GM23338 (cell line): ENCODE measurements at regions not wholly inside any gene's neighbourhood (a gene's known extent, or its start where the extent isn't known, plus 50 kb on each side); places are given as distances from the start of the nearest gene placed in this dataset.
A peak's percentile ranks its signal among the peaks of the same experiment; 100 is the strongest.

Experiments used
- ATAC-seq: fragments of 200-7000 bp; cut with Tn5 transposase; 3 replicates; pipeline ENCODE4 v1.9.1; 2020
- DNase-seq: peaks from one replicate; pipeline ENCODE4 v3.0.0-alpha.2; 2015; ENCODE audit warnings: low spot score
- H2AFZ ChIP-seq: fragments of 200-600 bp; sonication (generic); 2 replicates; pipeline ENCODE4 v1.8.0; 2016; ENCODE audit warnings: antibody characterized with exemption, mild to moderate bottlenecking, moderate library complexity
- H3F3A ChIP-seq: fragments of 200-600 bp; sonication (generic); replicated peaks from 2 replicates; pipeline ENCODE4 v1.8.0; 2017; ENCODE audit warnings: antibody characterized with exemption, mixed run types, low read depth
- H3K27ac ChIP-seq: fragments of 200-600 bp; sonication (generic); 2 replicates; pipeline ENCODE4 v1.6.1; 2016; ENCODE audit warnings: low read depth
- H3K27me3 ChIP-seq: fragments of 200-600 bp; sonication (generic); 2 replicates; pipeline ENCODE4 v1.8.0; 2016; ENCODE audit warnings: mild to moderate bottlenecking, mixed run types, moderate library complexity; ENCODE audit not compliant: insufficient read depth
- H3K36me3 ChIP-seq: fragments of 200-600 bp; sonication (generic); 2 replicates; pipeline ENCODE4 v1.8.0; 2016; ENCODE audit warnings: mild to moderate bottlenecking; ENCODE audit not compliant: insufficient read depth
- H3K4me1 ChIP-seq: fragments of 200-600 bp; sonication (generic); 2 replicates; pipeline ENCODE4 v1.8.0; 2016; ENCODE audit warnings: mild to moderate bottlenecking, moderate library complexity; ENCODE audit not compliant: insufficient read depth
- H3K4me2 ChIP-seq: fragments of 200-600 bp; sonication (generic); 2 replicates; pipeline ENCODE4 v1.7.1; 2017; ENCODE audit warnings: mixed run types
- H3K4me3 ChIP-seq: fragments of 200-600 bp; sonication (generic); 2 replicates; pipeline ENCODE4 v1.6.1; 2016; ENCODE audit warnings: mixed run types
- H3K79me2 ChIP-seq: fragments of 200-600 bp; sonication (generic); replicated peaks from 2 replicates; pipeline ENCODE4 v1.8.0; 2017; ENCODE audit warnings: mild to moderate bottlenecking; ENCODE audit not compliant: insufficient read depth
- H3K9me2 ChIP-seq: fragments of 200-600 bp; sonication (generic); 2 replicates; pipeline ENCODE4 v1.8.0; 2017; ENCODE audit not compliant: insufficient read depth
- H4K20me1 ChIP-seq: fragments of 200-600 bp; sonication (generic); replicated peaks from 2 replicates; pipeline ENCODE4 v1.8.0; 2017; ENCODE audit warnings: mild to moderate bottlenecking; ENCODE audit not compliant: insufficient read depth
- H3K27ac Mint-ChIP-seq: 2 replicates; pipeline ENCODE4 v1.8.0; 2020; ENCODE audit warnings: inconsistent platforms, mild to moderate bottlenecking, moderate library complexity, mixed read lengths
- H3K27me3 Mint-ChIP-seq: 3 replicates; pipeline ENCODE4 v1.8.0; 2022; ENCODE audit warnings: low read depth, mild to moderate bottlenecking, moderate library complexity, mixed read lengths, inconsistent platforms; ENCODE audit not compliant: insufficient read depth, poor library complexity
- H3K36me3 Mint-ChIP-seq: 3 replicates; pipeline ENCODE4 v1.8.0; 2021; ENCODE audit warnings: low read depth, mild to moderate bottlenecking, inconsistent platforms, moderate library complexity, mixed read lengths
- H3K4me1 Mint-ChIP-seq: 3 replicates; pipeline ENCODE4 v1.8.0; 2020; ENCODE audit warnings: mild to moderate bottlenecking, inconsistent platforms, mixed read lengths
- H3K4me3 Mint-ChIP-seq: 3 replicates; pipeline ENCODE4 v1.8.0; 2021; ENCODE audit warnings: moderate library complexity, mild to moderate bottlenecking, inconsistent platforms, mixed read lengths
- H3K9me3 Mint-ChIP-seq: 3 replicates; pipeline ENCODE4 v1.8.0; 2020; ENCODE audit warnings: moderate library complexity, mild to moderate bottlenecking, inconsistent platforms, mixed read lengths
- CTCF ChIP-seq, 2 experiments: fragments of 200-600 bp in 1 of 2; sonication (generic) in 1 of 2; conservative IDR thresholded peaks; 2 replicates each; pipeline versions ENCODE4 v1.5.1 to v1.6.1; 2016 to 2017; ENCODE audit warnings: antibody characterized with exemption in 2 of 2, low read depth in 2 of 2, mild to moderate bottlenecking in 2 of 2, moderate library complexity in 1 of 2
- ETS1 ChIP-seq: IDR thresholded peaks from 2 replicates; pipeline ENCODE4 v1.6.1; 2016; ENCODE audit warnings: antibody characterized with exemption
- EZH2phosphoT487 ChIP-seq: fragments of 200-600 bp; sonication (generic); IDR thresholded peaks from one replicate; pipeline ENCODE4 v1.8.1; 2018; ENCODE audit warnings: antibody characterized with exemption; ENCODE audit not compliant: unreplicated experiment
- JUNB ChIP-seq: IDR thresholded peaks from one replicate; pipeline ENCODE4 v1.6.1; 2016; ENCODE audit warnings: antibody characterized with exemption; ENCODE audit not compliant: unreplicated experiment
- POLR2AphosphoS5 ChIP-seq: IDR thresholded peaks from 2 replicates; pipeline ENCODE4 v1.6.1; 2016; ENCODE audit warnings: antibody characterized with exemption, low read depth
- ZNF114 ChIP-seq: fragments of 250-450 bp; sonication (Bioruptor Pico); IDR thresholded peaks from 2 replicates; pipeline ENCODE4 v1.5.0; 2020; ENCODE audit warnings: mild to moderate bottlenecking, moderate library complexity
- TF ChIP-seq, protein P1 (sequence below): fragments of 250-450 bp; sonication (Bioruptor Pico); IDR thresholded peaks from 2 replicates; pipeline ENCODE4 v1.5.0; 2020; ENCODE audit warnings: mild to moderate bottlenecking, moderate library complexity

- TF ChIP-seq, protein P1, sequence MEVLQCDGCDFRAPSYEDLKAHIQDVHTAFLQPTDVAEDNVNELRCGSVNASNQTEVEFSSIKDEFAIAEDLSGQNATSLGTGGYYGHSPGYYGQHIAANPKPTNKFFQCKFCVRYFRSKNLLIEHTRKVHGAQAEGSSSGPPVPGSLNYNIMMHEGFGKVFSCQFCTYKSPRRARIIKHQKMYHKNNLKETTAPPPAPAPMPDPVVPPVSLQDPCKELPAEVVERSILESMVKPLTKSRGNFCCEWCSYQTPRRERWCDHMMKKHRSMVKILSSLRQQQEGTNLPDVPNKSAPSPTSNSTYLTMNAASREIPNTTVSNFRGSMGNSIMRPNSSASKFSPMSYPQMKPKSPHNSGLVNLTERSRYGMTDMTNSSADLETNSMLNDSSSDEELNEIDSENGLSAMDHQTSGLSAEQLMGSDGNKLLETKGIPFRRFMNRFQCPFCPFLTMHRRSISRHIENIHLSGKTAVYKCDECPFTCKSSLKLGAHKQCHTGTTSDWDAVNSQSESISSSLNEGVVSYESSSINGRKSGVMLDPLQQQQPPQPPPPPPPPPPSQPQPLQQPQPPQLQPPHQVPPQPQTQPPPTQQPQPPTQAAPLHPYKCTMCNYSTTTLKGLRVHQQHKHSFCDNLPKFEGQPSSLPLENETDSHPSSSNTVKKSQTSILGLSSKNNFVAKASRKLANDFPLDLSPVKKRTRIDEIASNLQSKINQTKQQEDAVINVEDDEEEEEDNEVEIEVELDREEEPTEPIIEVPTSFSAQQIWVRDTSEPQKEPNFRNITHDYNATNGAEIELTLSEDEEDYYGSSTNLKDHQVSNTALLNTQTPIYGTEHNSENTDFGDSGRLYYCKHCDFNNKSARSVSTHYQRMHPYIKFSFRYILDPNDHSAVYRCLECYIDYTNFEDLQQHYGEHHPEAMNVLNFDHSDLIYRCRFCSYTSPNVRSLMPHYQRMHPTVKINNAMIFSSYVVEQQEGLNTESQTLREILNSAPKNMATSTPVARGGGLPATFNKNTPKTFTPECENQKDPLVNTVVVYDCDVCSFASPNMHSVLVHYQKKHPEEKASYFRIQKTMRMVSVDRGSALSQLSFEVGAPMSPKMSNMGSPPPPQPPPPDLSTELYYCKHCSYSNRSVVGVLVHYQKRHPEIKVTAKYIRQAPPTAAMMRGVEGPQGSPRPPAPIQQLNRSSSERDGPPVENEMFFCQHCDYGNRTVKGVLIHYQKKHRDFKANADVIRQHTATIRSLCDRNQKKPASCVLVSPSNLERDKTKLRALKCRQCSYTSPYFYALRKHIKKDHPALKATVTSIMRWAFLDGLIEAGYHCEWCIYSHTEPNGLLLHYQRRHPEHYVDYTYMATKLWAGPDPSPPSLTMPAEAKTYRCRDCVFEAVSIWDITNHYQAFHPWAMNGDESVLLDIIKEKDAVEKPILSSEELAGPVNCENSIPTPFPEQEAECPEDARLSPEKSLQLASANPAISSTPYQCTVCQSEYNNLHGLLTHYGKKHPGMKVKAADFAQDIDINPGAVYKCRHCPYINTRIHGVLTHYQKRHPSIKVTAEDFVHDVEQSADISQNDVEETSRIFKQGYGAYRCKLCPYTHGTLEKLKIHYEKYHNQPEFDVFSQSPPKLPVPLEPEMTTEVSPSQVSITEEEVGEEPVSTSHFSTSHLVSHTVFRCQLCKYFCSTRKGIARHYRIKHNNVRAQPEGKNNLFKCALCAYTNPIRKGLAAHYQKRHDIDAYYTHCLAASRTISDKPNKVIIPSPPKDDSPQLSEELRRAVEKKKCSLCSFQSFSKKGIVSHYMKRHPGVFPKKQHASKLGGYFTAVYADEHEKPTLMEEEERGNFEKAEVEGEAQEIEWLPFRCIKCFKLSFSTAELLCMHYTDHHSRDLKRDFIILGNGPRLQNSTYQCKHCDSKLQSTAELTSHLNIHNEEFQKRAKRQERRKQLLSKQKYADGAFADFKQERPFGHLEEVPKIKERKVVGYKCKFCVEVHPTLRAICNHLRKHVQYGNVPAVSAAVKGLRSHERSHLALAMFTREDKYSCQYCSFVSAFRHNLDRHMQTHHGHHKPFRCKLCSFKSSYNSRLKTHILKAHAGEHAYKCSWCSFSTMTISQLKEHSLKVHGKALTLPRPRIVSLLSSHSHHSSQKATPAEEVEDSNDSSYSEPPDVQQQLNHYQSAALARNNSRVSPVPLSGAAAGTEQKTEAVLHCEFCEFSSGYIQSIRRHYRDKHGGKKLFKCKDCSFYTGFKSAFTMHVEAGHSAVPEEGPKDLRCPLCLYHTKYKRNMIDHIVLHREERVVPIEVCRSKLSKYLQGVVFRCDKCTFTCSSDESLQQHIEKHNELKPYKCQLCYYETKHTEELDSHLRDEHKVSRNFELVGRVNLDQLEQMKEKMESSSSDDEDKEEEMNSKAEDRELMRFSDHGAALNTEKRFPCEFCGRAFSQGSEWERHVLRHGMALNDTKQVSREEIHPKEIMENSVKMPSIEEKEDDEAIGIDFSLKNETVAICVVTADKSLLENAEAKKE (CRISPR knock-in tag): no peak
These were observed 1504.6 kb upstream of the WWC1 start (continued) for GRCh38 chr5:166786889-166787288.

GRCh38 chr5:166788050-166788449, 1503.4 kb upstream of the WWC1 start:
- Histone ChIP-seq H3K4me1 (peaks cover 6% of the 10 kb centered on the region; the same call in 1 of the 2 replicates), H4K20me1 (no peaks in the 10 kb centered on the region), H3K27me3 (no peaks in the 10 kb centered on the region), H2AFZ (peak overlapping the region; percentile 97), H3K4me2 (no peak overlapping the region), H3K36me3 (no peaks in the 10 kb centered on the region), H3K27ac (no peak overlapping the region), H3K79me2 (no peaks in the 10 kb centered on the region), H3K4me3 (no peak overlapping the region), H3K9me2 (no peaks in the 10 kb centered on the region), H3F3A (no peaks in the 10 kb centered on the region)
- ATAC-seq (no peak), DNase-seq (no peak)
- no peak for TF ChIP-seq JUNB
- TF ChIP-seq ZNF114 (CRISPR knock-in tag): no peak
- Mint-ChIP-seq H3K27me3 (peaks cover 8% of the 10 kb centered on the region), H3K4me1 (peaks cover 10% of the 10 kb centered on the region), H3K9me3 (peaks cover 5% of the 10 kb centered on the region; the same call in 2 of the 3 replicates), H3K36me3 (no peaks in the 10 kb centered on the region), H3K4me3 (no peak overlapping the region), H3K27ac (no peak overlapping the region; the same call in 1 of the 2 replicates)

- Histone ChIP-seq H3K27me3 (no peaks in the 10 kb centered on the region), H4K20me1 (no peaks in the 10 kb centered on the region), H3F3A (no peaks in the 10 kb centered on the region), H3K9me2 (no peaks in the 10 kb centered on the region), H2AFZ (no peak overlapping the region), H3K4me1 (0 out of 2 replicates have a peak, but pooled peaks cover 4% of the 10 kb centered on the region), H3K79me2 (no peaks in the 10 kb centered on the region), H3K36me3 (no peaks in the 10 kb centered on the region), H3K4me2 (no peak overlapping the region), H3K4me3 (no peak overlapping the region), H3K27ac (no peak overlapping the region)
- Mint-ChIP-seq H3K27ac (no peak overlapping the region), H3K4me1 (peaks cover 7% of the 10 kb centered on the region; the same call in 2 of the 3 replicates), H3K36me3 (no peaks in the 10 kb centered on the region), H3K9me3 (no peaks in the 10 kb centered on the region), H3K4me3 (no peak overlapping the region), H3K27me3 (no peaks in the 10 kb centered on the region)
- ATAC-seq (no peak), DNase-seq (no peak)
- TF ChIP-seq POLR2AphosphoS5 (no peak), ETS1 (no peak), CTCF (conservative IDR thresholded peaks at IDR 0.05; ENCODE audit: low read depth in 2 of 2) (no peak), ZNF114 (CRISPR knock-in tag) (no peak), EZH2phosphoT487 (no peak)
These were observed 1495.7 kb upstream of the WWC1 start for GRCh38 chr5:166795756-166796155.
